SK-N-SH treated with all-trans-retinoic acid at 6 μM for 48 hours (cell line): ENCODE measurements at regions not wholly inside any gene's neighbourhood (a gene's known extent, or its start where the extent isn't known, plus 50 kb on each side); places are given as distances from the start of the nearest gene placed in this dataset.

ENCODE experiments used
- ATAC-seq: fragments of 200-7000 bp; cut with Tn5 transposase; 3 replicates; pipeline ENCODE4 v1.9.1; 2020; ENCODE audit warnings: mild to moderate bottlenecking, moderate library complexity
- ARNTL ChIP-seq: fragments of 450-650 bp; formaldehyde crosslinking; IDR thresholded peaks from 2 replicates; pipeline ENCODE4 v1.5.0; 2020; ENCODE audit warnings: low read depth, mild to moderate bottlenecking, moderate library complexity, borderline replicate concordance
- BACH2 ChIP-seq: fragments of 250-450 bp; sonication (Bioruptor Pico); IDR thresholded peaks from 2 replicates; pipeline ENCODE4 v1.9.0; 2021; ENCODE audit warnings: mild to moderate bottlenecking, borderline replicate concordance
- CREB5 ChIP-seq: fragments of 250-450 bp; sonication (Bioruptor Pico); IDR thresholded peaks from 2 replicates; pipeline ENCODE4 v1.5.1; 2020; ENCODE audit warnings: low read depth, mild to moderate bottlenecking, moderate library complexity
- CSDC2 ChIP-seq: fragments of 250-450 bp; sonication (Bioruptor Pico); IDR thresholded peaks from 2 replicates; pipeline ENCODE4 v1.5.0; 2020; ENCODE audit warnings: mild to moderate bottlenecking, moderate library complexity
- CSRNP3 ChIP-seq: fragments of 250-450 bp; sonication (Bioruptor Pico); IDR thresholded peaks from 2 replicates; pipeline ENCODE4 v1.5.1; 2021; ENCODE audit warnings: mild to moderate bottlenecking, moderate library complexity
- GLIS3 ChIP-seq: fragments of 250-450 bp; sonication (Bioruptor Pico); IDR thresholded peaks from 2 replicates; pipeline ENCODE4 v1.5.0; 2020; ENCODE audit warnings: mild to moderate bottlenecking, moderate library complexity
- ISL1 ChIP-seq: fragments of 250-450 bp; sonication (Bioruptor Pico); IDR thresholded peaks from 2 replicates; pipeline ENCODE4 v2.1.2; 2022; ENCODE audit warnings: mild to moderate bottlenecking, moderate library complexity
- OSR1 ChIP-seq: fragments of 250-450 bp; sonication (Bioruptor Pico); IDR thresholded peaks from 2 replicates; pipeline ENCODE4 v1.8.0; 2022; ENCODE audit warnings: moderate library complexity, mild to moderate bottlenecking, inconsistent platforms
- PATZ1 ChIP-seq: fragments of 250-450 bp; sonication (Bioruptor Pico); IDR thresholded peaks from 2 replicates; pipeline ENCODE4 v1.8.0; 2020; ENCODE audit warnings: mild to moderate bottlenecking, moderate library complexity, borderline replicate concordance
- POU6F1 ChIP-seq: fragments of 250-450 bp; sonication (Bioruptor Pico); IDR thresholded peaks from 2 replicates; pipeline ENCODE4 v1.8.0; 2021; ENCODE audit warnings: low read depth, mild to moderate bottlenecking, moderate library complexity, borderline replicate concordance
- PPARA ChIP-seq: fragments of 250-450 bp; sonication (Bioruptor Pico); IDR thresholded peaks from 2 replicates; pipeline ENCODE4 v1.5.0; 2020; ENCODE audit warnings: mild to moderate bottlenecking, borderline replicate concordance
- RARB ChIP-seq: fragments of 250-450 bp; sonication (Bioruptor Pico); IDR thresholded peaks from 2 replicates; pipeline ENCODE4 v1.8.0; 2021; ENCODE audit warnings: mild to moderate bottlenecking, moderate library complexity
- SNAI2 ChIP-seq: fragments of 250-450 bp; sonication (Bioruptor Pico); IDR thresholded peaks from 2 replicates; pipeline ENCODE4 v1.5.0; 2020; ENCODE audit warnings: mild to moderate bottlenecking, moderate library complexity
- TCF4 ChIP-seq: fragments of 250-450 bp; sonication (Bioruptor Pico); IDR thresholded peaks from 2 replicates; pipeline ENCODE4 v1.8.0; 2021; ENCODE audit warnings: mild to moderate bottlenecking, moderate library complexity, borderline replicate concordance
- TOX ChIP-seq: fragments of 250-450 bp; sonication (Bioruptor Pico); IDR thresholded peaks from 2 replicates; pipeline ENCODE4 v1.8.0; 2021; ENCODE audit warnings: mild to moderate bottlenecking, moderate library complexity, borderline replicate concordance
- TSHZ2 ChIP-seq: fragments of 250-450 bp; sonication (Bioruptor Pico); IDR thresholded peaks from 2 replicates; pipeline ENCODE4 v1.5.0; 2020; ENCODE audit warnings: mild to moderate bottlenecking, moderate library complexity
- ZFP3 ChIP-seq: fragments of 250-450 bp; sonication (Bioruptor Pico); IDR thresholded peaks from 2 replicates; pipeline ENCODE4 v1.5.0; 2020; ENCODE audit warnings: mild to moderate bottlenecking, moderate library complexity
- ZFP30 ChIP-seq: fragments of 450-650 bp; formaldehyde crosslinking; IDR thresholded peaks from 2 replicates; pipeline ENCODE4 v1.5.0; 2022; ENCODE audit warnings: mild to moderate bottlenecking, moderate library complexity
- ZNF565 ChIP-seq: fragments of 450-650 bp; formaldehyde crosslinking; conservative IDR thresholded peaks from 2 replicates; pipeline ENCODE4 v1.5.0; 2020; ENCODE audit warnings: low read depth, mild to moderate bottlenecking, moderate library complexity
- ZNF70 ChIP-seq: fragments of 450-650 bp; formaldehyde crosslinking; IDR thresholded peaks from 2 replicates; pipeline ENCODE4 v1.5.0; 2020; ENCODE audit warnings: mild to moderate bottlenecking, moderate library complexity
- ZNF8 ChIP-seq: fragments of 450-650 bp; formaldehyde crosslinking; IDR thresholded peaks from 2 replicates; pipeline ENCODE4 v1.5.0; 2020; ENCODE audit warnings: mild to moderate bottlenecking, moderate library complexity

- TF ChIP-seq TCF4 (no peak), TOX (no peak), CSRNP3 (CRISPR knock-in tag) (no peak), ZNF565 (CRISPR knock-in tag) (no peak), SNAI2 (CRISPR knock-in tag) (no peak), ZFP3 (CRISPR knock-in tag) (no peak), ARNTL (CRISPR knock-in tag) (no peak), ZNF8 (CRISPR knock-in tag) (no peak), PATZ1 (CRISPR knock-in tag) (no peak)
- ATAC-seq = no peak
These were observed 56.7 kb upstream of the ZNF804A start for GRCh38 chr2:184541591-184541990.

- ATAC-seq = no peak
- TF ChIP-seq ZNF8 (CRISPR knock-in tag) = no peak
- no peak for TF ChIP-seq TCF4
- no peak for TF ChIP-seq PPARA (CRISPR knock-in tag)
- TF ChIP-seq ZNF565 (CRISPR knock-in tag) = no peak
- no peak for TF ChIP-seq TOX
- TF ChIP-seq SNAI2 (CRISPR knock-in tag) = no peak
- no peak for TF ChIP-seq CREB5
- no peak for TF ChIP-seq ZFP3 (CRISPR knock-in tag)
- no peak for TF ChIP-seq BACH2
- TF ChIP-seq CSDC2 (CRISPR knock-in tag) = no peak
- no peak for TF ChIP-seq RARB (CRISPR knock-in tag)
- TF ChIP-seq ZNF70 (CRISPR knock-in tag) = no peak
- TF ChIP-seq ZFP30 (CRISPR knock-in tag) = no peak
- TF ChIP-seq ARNTL (CRISPR knock-in tag) = no peak
- TF ChIP-seq POU6F1 = no peak
- TF ChIP-seq OSR1 (CRISPR knock-in tag) = no peak
- TF ChIP-seq TSHZ2 = no peak
- no peak for TF ChIP-seq GLIS3 (CRISPR knock-in tag)
- no peak for TF ChIP-seq ISL1 (CRISPR knock-in tag)
- no peak for TF ChIP-seq PATZ1 (CRISPR knock-in tag)
These were observed 54.5 kb upstream of the ZNF804A start for GRCh38 chr2:184543832-184544231.
